ENCODE measurements at regions not wholly inside any gene's neighbourhood (a gene's known extent, or its start where the extent isn't known, plus 50 kb on each side); places are given as distances from the start of the nearest gene placed in this dataset.

GRCh38 chr9:96047116-96047639, 171.7 kb downstream of the ERCC6L2 start:
- 94% methylated on average over 16 of the region's 16 CpGs for WGBS, 2 donors
- Histone ChIP-seq H3K36me3 (no peaks in the 10 kb centered on the region), H3K27ac (peak overlapping the region; percentile 93 to 98 (median 95)), H3K27me3 (no peaks in the 10 kb centered on the region), H3K4me3 (no peak overlapping the region), H3K4me1 (peaks cover 19 to 35% (median 21%) of the 10 kb centered on the region in 3 donors), H3K9me3 (no peaks in the 10 kb centered on the region)
- intact Hi-C loops (cut with DNase I): no loop called here
- TF ChIP-seq CTCF (IDR thresholded peaks at IDR 0.05): no peak
- ATAC-seq (no peak), FAIRE-seq (no peak), DNase-seq (no peak)

GRCh38 chr9:96045811-96046210, 170.3 kb downstream of the ERCC6L2 start:
- Histone ChIP-seq H3K27me3 (no peaks in the 10 kb centered on the region), H3K4me3 (no peak overlapping the region), H3K9me3 (no peaks in the 10 kb centered on the region), H3K4me1 (peaks cover 28 to 47% (median 28%) of the 10 kb centered on the region in 3 donors), H3K27ac (no peak overlapping the region), H3K36me3 (no peaks in the 10 kb centered on the region)
- FAIRE-seq: no peak
- WGBS, 2 donors: 87 to 96% methylated on average over 5 of the region's 5 CpGs
- no peak for ATAC-seq
- no peak for TF ChIP-seq CTCF (IDR thresholded peaks at IDR 0.05)
- intact Hi-C loops (cut with DNase I): no loop called here
- no peak for DNase-seq

- intact Hi-C loops (cut with DNase I): no loop called here
- Histone ChIP-seq H3K27ac (no peak overlapping the region), H3K4me1 (peaks cover 27 to 46% (median 32%) of the 10 kb centered on the region in 3 donors), H3K9me3 (no peaks in the 10 kb centered on the region), H3K4me3 (no peak overlapping the region), H3K27me3 (no peaks in the 10 kb centered on the region), H3K36me3 (no peaks in the 10 kb centered on the region)
- DNase-seq (no peak), ATAC-seq (no peak), FAIRE-seq (no peak)
- WGBS, 2 donors: 95 to 98% methylated on average over 4 of the region's 4 CpGs
- no peak for TF ChIP-seq CTCF (IDR thresholded peaks at IDR 0.05)
These were observed 168.9 kb downstream of the ERCC6L2 start for GRCh38 chr9:96044401-96044800.

- intact Hi-C loops (cut with DNase I): no loop called here
- TF ChIP-seq CTCF (IDR thresholded peaks at IDR 0.05): no peak
- peak overlapping the region in 3 of 4 donors; percentile 23 to 62 (median 26) for H3K27ac ChIP-seq
- peak; percentile 80 to 86 (median 84) for ATAC-seq
- H3K4me1 ChIP-seq: peaks cover 10 to 23% (median 18%) of the 10 kb centered on the region in 3 donors
- whole genome bisulfite sequencing, 2 donors: 27 to 30% methylated on average over 21 of the region's 21 CpGs
- no peaks in the 10 kb centered on the region for H3K36me3 ChIP-seq
- DNase-seq: peak in 3 of 6 donors; percentile 56 to 62 (median 60)
- H3K4me3 ChIP-seq: no peak overlapping the region
- FAIRE-seq: no peak
- H3K27me3 ChIP-seq: no peaks in the 10 kb centered on the region
- H3K9me3 ChIP-seq: no peaks in the 10 kb centered on the region
These were observed 165.3 kb downstream of the ERCC6L2 start for GRCh38 chr9:96040591-96041461.

- Histone ChIP-seq H3K4me1 (peaks cover 10 to 23% (median 18%) of the 10 kb centered on the region in 3 donors), H3K36me3 (no peaks in the 10 kb centered on the region), H3K9me3 (no peaks in the 10 kb centered on the region), H3K4me3 (no peak overlapping the region), H3K27me3 (no peaks in the 10 kb centered on the region), H3K27ac (no peak overlapping the region)
- FAIRE-seq: no peak
- no peak for TF ChIP-seq CTCF (IDR thresholded peaks at IDR 0.05)
- DNase-seq: peak in 1 of 6 donors; percentile 34
- intact Hi-C loops (cut with DNase I): no loop called here
- WGBS, 2 donors: 94 to 96% methylated on average over 6 of the region's 6 CpGs
- ATAC-seq: no peak
These were observed 163.4 kb downstream of the ERCC6L2 start for GRCh38 chr9:96038914-96039313.
